HG03139 (cell line): ENCODE measurements at regions not wholly inside any gene's neighbourhood (a gene's known extent, or its start where the extent isn't known, plus 50 kb on each side); places are given as distances from the start of the nearest gene placed in this dataset.
"Not testable (repeated sequence)": the region's sequence is repeated elsewhere in the genome, so short reads cannot be mapped to it uniquely, and the experiment has no call there.

Experiments
- ATAC-seq: cut with Tn5 transposase; IDR thresholded peaks from one replicate; pipeline ENCODE4 v1.9.1; 2021; ENCODE audit not compliant: unreplicated experiment

DNA sequence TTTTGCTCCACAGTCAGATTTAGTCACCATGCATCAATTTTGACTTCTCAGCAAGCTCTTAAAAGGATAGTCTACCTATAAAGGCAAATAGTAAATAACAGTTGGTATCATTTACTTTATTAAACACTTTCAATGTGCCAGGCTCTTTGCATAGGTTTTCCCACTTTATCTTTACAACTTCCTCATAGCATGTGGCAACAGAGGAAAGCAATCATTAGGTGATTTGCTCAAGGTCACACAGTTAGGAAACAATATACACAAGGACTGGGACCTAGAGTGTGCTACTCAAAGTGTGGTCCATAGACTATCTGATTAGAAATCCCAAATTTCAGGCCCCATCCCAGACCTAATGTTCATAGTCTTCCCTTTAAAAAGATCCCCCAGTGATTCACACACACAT is 212.3 kb downstream of the MTERF1 start:
- no peak for ATAC-seq

DNA sequence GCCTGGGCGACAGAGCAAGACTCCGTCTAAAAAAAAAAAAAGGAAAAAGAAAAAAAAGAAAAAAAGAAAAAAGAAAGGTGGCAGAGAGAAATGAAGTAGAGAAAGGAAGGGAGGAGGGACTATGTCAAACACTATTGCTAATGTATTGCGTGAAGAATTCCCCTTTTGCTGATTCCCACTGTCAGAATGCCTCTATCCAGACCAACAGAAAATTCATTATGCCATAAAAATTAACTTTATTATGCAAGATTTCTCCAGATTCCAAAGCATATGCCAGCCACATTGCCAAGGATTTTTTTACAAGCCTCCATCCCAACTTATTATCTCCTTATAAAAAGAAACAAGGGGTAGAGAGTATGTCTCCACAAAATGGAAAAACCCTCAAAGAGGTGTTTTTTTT is 209.3 kb downstream of the MTERF1 start:
- no peak for ATAC-seq

DNA sequence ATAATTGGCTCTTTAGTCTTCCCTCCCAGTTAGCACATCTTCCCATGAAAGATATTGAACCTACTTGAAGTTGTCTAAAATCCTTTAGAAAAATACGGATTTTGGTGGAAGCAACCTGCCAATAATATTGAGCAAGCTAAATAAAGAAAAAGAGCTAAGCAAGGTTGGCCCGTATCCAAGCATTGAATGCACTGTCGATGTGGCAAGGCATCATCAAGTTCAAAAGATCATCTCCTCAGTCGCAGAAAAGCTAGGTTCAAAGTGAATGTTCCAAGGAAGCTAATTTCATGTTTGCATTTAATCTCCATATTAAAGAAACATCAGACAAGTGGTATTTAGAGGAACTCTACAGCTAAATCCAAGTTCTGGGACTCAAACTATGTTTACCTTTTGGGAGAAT is 206.0 kb downstream of the MTERF1 start:
- ATAC-seq: no peak

DNA sequence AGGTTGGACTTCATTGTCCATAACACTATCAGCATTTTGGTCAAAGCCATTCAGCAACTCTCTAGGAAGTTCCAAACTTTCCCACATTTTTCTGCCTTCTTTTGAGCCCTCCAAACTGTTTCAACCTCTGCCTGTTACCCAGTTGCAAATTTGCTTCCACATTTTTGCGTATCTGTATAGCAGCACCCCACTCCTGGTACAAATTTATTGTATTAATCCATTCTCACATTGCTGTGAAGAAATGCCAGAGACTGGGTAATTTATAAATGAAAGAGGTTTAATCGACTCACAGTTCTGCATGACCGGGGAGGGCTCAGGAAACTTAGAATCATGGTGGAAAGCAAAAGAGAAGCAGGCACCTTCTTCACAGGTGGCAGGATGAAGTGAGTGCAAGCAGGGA is 198.8 kb downstream of the MTERF1 start:
- no peak for ATAC-seq

DNA sequence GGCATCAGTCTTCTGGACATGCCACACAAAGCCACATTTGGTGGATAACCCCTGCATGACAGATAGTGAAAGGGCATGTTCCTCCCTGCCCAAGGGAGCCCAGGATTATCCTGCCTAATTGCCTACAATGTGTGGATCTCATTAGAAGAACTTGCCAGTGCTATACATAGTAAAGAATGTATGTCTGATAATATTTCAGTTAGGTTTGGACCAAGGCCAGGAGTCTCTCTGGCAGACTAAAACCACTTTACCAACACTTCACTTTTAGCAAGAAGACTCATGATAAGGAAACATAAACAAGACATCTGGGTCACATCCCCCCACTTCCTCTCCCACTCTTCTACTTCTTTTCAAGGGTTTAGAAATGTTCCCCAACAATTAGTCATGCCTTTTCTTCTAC is 196.7 kb downstream of the MTERF1 start:
- ATAC-seq: no peak

DNA sequence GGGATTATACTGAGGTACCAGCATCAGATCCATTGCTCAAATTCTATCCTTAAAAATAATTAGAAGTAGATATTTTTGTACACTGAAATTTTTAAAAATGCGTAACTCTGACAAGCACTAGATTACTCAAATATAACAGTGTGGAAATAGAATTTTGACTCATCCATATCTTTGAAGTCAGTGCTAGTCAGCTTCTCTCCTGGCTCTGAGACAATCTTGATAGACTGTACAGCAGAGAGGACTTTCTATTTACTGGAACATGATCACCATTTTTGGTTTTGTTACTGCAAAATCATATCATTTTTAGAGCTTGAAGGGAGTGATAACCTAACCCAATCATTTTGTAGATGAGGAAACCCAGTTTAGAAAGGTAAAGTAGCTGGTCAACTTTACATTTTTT is 195.0 kb downstream of the MTERF1 start:
- ATAC-seq: no peak

DNA sequence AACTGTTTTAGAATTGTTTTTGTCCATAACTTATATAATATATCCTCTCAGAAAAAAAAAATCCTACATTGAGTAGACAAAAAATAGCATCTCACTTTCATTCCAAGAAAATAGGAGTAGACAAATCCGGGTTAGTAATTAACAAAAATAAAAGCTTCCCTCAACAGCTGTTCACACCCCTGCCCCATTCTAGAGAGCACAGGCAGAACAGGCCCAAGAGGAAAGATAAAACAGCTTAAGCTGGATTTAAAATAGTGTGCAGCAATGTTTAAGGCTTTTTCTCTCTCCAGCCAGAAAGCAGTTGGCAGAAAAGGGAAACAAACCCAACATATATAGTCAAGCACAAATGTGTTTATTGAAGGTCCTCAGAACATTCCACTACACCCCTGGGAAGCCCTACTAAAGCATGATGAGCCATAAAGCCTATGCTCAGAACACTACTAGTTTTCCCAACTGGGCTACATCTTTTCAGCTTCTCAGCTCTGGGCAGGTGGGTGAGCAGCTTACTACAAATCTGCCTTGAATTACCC is 189.9 kb downstream of the MTERF1 start:
- ATAC-seq: no peak

DNA sequence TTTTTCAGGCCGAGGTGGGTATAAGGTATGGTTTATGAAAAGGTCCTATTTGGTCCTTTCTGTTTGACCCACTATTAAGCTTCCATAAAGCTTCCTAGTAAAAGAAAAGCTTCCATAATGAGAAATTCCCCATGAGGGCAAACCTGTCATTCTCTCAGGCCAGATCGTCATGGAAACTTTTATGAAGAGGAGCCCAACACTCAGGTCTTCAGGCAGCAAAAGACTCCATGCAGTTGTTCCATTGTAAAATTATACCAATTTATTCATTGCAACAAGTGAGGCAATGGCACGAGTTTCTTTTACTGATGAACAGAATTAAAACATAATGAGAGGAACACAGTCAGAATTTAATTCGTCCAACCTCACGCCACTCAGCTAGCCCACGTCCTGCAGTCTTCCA is 188.6 kb downstream of the MTERF1 start:
- no peak for ATAC-seq

DNA sequence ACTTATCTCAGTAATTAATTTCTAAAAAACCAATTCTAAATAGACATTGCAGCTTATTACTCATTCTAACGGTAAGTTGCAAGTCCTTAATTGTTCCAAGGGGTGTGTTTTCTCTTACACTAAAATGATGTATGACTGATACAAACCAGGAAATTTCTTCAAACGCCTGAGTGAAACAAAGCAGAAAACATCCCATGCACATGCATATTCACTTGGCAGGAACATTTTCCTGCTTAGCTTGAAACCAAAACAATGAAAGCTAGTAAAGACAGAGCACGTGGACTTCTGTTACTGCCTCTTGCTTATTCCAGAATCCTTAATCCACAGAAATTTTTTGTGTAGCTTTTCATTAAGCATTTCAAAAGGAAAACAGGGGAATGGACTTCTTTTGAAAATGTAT is 187.7 kb downstream of the MTERF1 start:
- no peak for ATAC-seq

DNA sequence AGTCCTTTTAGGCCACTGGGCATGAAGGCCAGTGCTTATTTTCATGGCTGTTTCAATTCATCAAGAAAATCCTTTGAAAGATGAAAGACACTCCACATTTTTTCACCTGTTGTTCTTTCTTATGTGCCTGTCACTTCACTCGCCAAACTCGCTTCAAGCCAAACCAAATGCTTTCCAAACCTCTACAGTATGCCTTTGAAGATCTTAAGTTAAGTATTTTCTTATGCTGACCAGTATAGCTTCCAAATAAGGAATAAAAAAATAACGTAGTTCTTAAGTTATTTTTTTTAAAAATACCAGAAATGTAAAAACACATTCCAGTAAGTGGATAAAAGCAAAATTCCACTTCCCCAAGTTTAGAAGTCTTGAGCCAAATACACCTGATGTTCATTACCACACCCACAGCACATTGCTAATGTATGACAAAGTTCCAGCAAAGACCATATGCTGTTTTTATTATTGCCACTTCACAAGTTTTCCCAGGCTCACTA is 186.1 kb downstream of the MTERF1 start:
- ATAC-seq: no peak

DNA sequence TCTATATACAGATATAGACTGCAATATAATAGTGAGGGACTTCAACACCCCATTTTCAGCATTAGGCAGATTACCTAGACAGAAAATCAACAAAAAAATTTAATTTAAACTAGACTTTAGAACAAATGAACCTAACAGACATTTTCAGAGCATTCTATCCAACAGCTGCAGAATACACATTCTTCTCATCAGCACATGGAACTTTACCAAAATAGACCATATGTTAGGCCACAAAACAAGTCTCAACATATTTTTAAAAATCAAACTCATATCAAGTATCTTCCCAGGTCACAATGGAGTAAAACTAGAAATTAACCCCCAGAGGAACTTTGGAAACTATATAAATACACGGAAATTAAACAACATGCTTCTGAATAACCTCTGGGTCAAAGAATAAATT is 169.6 kb downstream of the MTERF1 start:
- ATAC-seq: no peak

DNA sequence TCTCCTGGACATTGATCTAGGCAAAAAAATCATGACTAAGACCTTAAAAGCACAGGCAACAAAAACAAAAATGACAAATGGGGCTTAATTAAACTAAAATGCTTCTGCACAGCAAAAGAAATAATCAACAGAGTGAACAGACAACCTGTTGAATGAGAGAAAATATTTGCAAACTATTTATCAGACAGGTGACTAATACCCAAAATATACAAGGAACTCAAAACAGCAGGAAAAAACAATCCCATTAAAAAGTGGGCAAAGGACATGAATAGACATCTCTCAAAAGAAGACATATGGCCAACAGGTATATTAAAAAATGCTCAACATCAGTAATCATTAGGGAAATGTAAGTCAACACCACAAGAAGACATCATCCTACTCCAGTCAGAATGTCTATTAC is 166.8 kb downstream of the MTERF1 start:
- no peak for ATAC-seq

DNA sequence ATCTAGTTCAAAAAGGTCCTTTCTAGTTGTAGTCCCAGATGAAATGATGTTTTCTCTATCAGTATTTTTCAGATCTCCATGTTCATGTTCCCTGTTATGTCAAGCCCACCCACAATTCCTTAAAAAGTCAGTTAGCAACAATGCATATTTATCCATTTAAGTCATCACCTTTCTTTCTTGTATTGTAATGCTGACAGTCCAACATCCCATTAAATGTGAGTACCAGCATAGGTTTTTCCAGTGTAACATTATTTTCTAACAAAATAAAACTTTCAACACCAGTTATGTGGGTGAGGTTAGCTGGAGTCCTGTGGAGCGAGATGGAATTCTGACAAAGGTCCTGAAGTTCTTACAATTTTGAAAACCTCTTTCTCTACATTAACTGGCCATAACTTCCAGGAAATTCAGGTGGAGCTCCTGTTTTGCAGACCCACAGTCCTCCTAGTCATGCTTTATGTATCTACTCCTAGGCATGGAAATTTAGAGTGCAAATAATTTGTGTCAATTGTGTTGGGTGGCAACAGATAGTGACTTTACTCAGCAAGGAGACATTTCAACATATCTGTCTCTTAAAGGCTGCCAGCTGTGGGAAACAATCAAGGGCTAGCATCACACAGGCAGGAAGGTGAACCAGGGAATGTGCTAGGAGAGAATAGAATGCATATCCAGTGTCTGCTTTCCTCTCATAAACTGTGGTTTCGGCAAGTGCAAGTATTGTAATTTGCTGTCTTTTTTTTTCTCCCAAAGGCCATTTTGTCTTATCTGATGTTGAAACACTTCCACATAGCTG is 162.6 kb downstream of the MTERF1 start:
- no peak for ATAC-seq

DNA sequence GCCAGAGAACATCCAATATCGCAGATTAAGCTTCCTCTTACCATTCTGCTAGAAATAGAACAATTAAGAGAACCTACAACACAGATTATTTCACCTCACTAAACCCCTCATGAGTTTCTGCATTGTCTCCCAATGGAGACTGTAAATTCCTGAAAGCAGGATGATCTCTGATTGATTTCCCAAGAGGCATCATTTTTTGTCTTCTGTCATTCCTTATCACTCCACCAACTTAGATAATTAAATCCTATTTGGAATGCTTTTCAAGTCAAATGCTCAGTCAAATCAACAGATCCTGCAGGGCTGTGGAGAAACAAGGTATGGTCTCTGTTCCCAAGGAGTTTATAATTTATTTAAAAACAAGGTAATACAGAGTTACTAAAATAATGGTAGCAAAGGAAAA is 161.5 kb downstream of the MTERF1 start:
- ATAC-seq: no peak

DNA sequence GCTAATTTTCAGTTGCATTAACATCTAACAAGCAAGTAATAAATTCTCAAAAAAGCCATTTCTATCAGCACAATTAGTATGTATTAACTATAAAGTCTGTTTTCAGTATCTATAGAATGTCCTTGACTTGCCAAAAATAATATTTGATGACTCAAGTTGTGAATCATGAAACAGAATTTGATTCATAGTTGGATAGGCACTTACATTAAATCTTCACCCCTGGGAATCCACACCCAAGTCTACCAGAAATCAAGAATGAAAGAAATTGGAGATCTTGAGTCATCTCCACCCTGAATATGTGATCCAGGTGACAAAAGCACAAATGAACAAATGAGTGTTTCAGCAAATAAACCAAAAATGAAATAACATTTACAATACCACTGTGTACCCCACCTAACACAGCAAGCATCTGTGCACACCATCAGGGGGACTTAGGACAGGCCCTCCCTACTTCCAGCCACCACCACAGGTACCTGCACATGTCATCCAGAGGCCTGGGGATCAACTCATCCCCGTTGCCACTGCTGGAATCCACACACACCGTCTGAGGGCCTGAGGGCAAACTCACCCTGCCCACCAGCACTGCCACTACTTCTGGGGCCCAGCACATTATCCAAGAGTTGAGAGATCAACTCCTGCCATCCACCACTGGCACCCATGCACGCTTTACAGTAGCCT is 160.1 kb downstream of the MTERF1 start:
- no peak for ATAC-seq

DNA sequence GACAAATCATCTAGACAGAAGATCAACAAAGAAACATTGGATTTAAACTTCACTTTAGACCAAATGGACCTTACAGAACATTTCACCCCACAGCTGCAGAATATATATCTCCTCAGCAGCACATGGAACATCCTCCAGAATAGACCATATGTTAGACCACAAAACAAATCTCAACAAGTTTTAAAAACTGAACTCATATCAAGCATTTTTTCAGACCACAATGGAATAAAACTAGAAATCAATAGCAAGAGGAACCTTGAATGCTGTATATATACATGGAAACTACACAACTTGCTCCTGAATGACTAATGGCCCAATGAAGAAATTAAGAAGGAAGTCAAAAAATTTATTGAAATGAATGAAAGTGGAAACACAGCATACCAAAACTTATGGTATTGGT is 157.7 kb downstream of the MTERF1 start:
- ATAC-seq: no peak

DNA sequence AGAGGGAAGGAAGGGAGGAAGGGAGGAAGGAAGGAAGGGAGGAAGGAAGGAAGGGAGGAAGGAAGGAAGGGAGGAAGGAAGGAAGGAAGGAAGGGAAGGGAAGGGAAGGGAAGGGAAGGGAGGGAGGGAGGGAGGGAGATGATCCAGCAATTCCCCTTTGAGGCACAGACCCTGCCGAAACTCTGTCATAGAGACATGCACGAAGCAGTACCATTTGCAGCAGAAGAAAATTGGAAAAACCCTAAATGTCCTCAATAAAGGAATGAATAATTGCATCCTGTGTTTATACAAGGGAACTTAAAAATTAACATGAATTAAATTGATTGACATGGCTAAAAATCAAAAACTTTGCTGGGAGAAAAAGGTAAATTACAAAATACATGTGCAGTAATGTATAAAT is 151.5 kb downstream of the MTERF1 start:
- ATAC-seq: not testable (repeated sequence)

DNA sequence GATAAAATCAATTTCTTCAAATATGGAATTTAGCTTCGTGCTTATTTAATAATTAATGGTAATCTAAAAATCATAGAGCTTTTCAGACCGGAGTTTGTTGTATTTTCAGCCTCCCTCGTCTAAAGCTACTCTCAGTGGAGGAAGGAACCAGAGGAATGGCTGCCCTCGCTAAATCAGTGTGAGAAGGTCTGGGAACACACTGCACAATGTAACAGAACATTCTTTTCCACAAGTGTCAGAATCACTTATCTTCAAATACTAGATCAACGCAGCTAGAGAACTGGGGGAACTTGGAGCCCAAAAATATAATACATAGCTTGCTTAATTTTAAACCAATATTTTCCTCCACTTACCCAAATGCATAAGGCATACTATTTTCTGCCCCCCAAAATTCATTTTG is 148.5 kb downstream of the MTERF1 start:
- no peak for ATAC-seq

DNA sequence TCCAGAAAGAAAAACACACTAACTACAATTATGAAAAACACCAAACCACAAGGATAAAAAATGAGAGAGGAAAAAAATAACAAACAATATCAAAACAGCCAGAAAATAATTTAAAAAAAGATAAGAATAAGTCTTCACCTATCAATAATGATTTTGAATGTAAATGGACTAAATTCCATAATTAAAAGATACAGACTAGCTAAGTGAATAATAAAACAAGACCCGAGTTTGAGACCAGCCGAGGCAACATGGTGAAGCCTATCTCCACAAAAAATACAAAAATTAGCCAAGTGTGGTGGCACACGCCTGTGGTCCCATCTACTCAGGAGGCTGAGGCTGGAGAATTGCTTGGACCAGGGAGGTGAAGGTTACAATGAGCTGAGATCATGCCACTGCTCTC is 131.1 kb downstream of the MTERF1 start:
- ATAC-seq: no peak

DNA sequence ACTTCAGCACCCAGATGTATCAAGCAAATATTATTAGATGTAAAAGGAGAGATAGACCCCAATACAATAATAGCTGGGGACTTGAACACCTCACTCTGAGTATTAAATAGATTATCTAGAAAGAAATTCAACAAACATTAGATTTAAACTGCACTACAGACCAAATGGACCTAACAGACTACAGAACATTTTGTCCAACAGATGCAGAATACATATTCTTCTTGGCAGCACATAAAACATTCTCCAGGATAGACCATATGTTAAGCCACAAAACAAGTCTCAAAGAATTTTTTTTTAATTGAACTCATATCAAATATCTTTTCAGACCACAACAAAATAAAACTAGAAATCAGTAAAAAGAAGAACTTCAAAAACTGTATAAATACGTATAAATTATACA is 130.4 kb downstream of the MTERF1 start:
- ATAC-seq: no peak

DNA sequence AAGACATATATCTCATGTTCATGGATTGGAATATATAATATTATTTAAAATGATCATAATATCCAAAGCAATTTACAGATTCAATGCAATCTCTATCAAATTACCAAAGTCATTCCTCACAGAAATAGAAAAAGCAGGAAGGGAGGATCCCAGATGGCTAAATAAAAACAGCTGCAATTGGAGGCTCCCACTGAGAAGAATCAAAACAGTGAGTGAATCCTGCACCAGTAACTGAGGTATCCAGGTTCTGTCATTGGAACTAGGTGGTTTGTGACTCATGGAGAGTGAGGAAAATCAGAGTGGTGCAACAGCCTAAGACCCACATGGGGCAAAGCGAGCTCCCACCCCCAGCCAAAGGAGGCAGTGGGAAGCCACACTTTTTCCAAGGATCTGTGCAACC is 128.4 kb downstream of the MTERF1 start:
- no peak for ATAC-seq

DNA sequence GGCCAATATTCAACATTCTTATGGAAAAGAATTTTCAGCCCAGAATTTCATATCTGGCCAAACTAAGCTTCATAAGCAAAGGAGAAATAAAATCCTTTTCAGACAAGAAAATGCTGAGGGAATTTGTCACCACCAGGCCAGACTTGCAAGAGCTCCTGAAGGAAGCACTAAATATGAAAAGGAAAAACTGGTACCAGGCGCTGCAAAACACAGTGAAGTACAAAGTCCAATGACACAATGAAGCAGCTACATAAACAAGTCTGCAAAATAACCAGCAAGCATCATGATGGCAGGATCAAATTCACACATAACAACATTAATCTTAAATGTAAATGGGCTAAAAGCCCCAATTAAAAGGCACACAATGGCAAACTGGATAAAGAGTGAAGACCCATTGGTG is 126.2 kb downstream of the MTERF1 start:
- ATAC-seq: not testable (repeated sequence)
